Nephron progenitor cell (in vitro differentiated cells): ENCODE measurements at regions not wholly inside any gene's neighbourhood (a gene's known extent, or its start where the extent isn't known, plus 50 kb on each side); places are given as distances from the start of the nearest gene placed in this dataset.
"Not testable (repeated sequence)": the region's sequence is repeated elsewhere in the genome, so short reads cannot be mapped to it uniquely, and the experiment has no call there.

Source experiments
- DNase-seq: peaks from one replicate; pipeline ENCODE4 v3.0.0; 2021
- H3K27ac Mint-ChIP-seq: 2 replicates; pipeline ENCODE4 v1.8.0; 2021; ENCODE audit warnings: mild to moderate bottlenecking, moderate library complexity, mixed read lengths
- H3K27me3 Mint-ChIP-seq: 2 replicates; pipeline ENCODE4 v1.8.0; 2021; ENCODE audit warnings: mild to moderate bottlenecking, low read depth, mixed read lengths; ENCODE audit not compliant: poor library complexity
- H3K36me3 Mint-ChIP-seq: 2 replicates; pipeline ENCODE4 v1.8.0; 2021; ENCODE audit warnings: low read depth, mixed read lengths
- H3K4me1 Mint-ChIP-seq: 2 replicates; pipeline ENCODE4 v1.8.0; 2021; ENCODE audit warnings: mixed read lengths
- H3K4me3 Mint-ChIP-seq: 2 replicates; pipeline ENCODE4 v1.8.0; 2021; ENCODE audit warnings: mild to moderate bottlenecking, moderate library complexity, mixed read lengths
- H3K9me3 Mint-ChIP-seq: 2 replicates; pipeline ENCODE4 v1.8.0; 2021; ENCODE audit warnings: mild to moderate bottlenecking, moderate library complexity, mixed read lengths

- not testable (repeated sequence) for H3K27me3 Mint-ChIP-seq, H3K4me1 Mint-ChIP-seq, DNase-seq, H3K9me3 Mint-ChIP-seq, H3K27ac Mint-ChIP-seq, H3K4me3 Mint-ChIP-seq, H3K36me3 Mint-ChIP-seq
These were observed 151.8 kb downstream of the NPIPA7 start for GRCh38 chr16:16530744-16531143.

GRCh38 chr16:16535565-16535964, 156.6 kb downstream of the NPIPA7 start:
- H3K36me3 Mint-ChIP-seq, result not testable (repeated sequence)

GRCh38 chr16:16536151-16536550, 157.2 kb downstream of the NPIPA7 start:
- H3K9me3 Mint-ChIP-seq, H3K27me3 Mint-ChIP-seq, H3K27ac Mint-ChIP-seq, DNase-seq, H3K4me1 Mint-ChIP-seq, H3K36me3 Mint-ChIP-seq, H3K4me3 Mint-ChIP-seq: not testable (repeated sequence)

More at GRCh38 chr16:16535565-16535964, 156.6 kb downstream of the NPIPA7 start:
- H3K4me1 Mint-ChIP-seq, H3K27ac Mint-ChIP-seq, H3K9me3 Mint-ChIP-seq, H3K27me3 Mint-ChIP-seq, H3K4me3 Mint-ChIP-seq, DNase-seq: not testable (repeated sequence)

- not testable (repeated sequence) for H3K27ac Mint-ChIP-seq, H3K4me3 Mint-ChIP-seq, H3K4me1 Mint-ChIP-seq, H3K27me3 Mint-ChIP-seq, H3K36me3 Mint-ChIP-seq
- DNase-seq, result peak; percentile 6
- H3K9me3 Mint-ChIP-seq, result peaks cover 12% of the 10 kb centered on the region
These were observed 170.8 kb downstream of the NPIPA7 start for GRCh38 chr16:16549710-16550109.

GRCh38 chr16:16550824-16551223, 171.9 kb downstream of the NPIPA7 start:
- H3K27me3 Mint-ChIP-seq, H3K27ac Mint-ChIP-seq, DNase-seq, H3K4me1 Mint-ChIP-seq, H3K4me3 Mint-ChIP-seq, H3K36me3 Mint-ChIP-seq: not testable (repeated sequence)
- peaks cover 12% of the 10 kb centered on the region for H3K9me3 Mint-ChIP-seq

GRCh38 chr16:16552819-16553340, 173.9 kb downstream of the NPIPA7 start:
- H3K36me3 Mint-ChIP-seq, H3K9me3 Mint-ChIP-seq, H3K27ac Mint-ChIP-seq, H3K4me3 Mint-ChIP-seq, H3K4me1 Mint-ChIP-seq, H3K27me3 Mint-ChIP-seq, DNase-seq: not testable (repeated sequence)

- H3K4me1 Mint-ChIP-seq, result peaks cover 12% of the 10 kb centered on the region
- not testable (repeated sequence) for H3K36me3 Mint-ChIP-seq
These were observed 180.3 kb downstream of the NPIPA7 start for GRCh38 chr16:16559179-16559740.

GRCh38 chr16:16561532-16561931, 182.6 kb downstream of the NPIPA7 start:
- peaks cover 12% of the 10 kb centered on the region for H3K4me1 Mint-ChIP-seq
- not testable (repeated sequence) for H3K27ac Mint-ChIP-seq, DNase-seq, H3K9me3 Mint-ChIP-seq, H3K36me3 Mint-ChIP-seq, H3K4me3 Mint-ChIP-seq, H3K27me3 Mint-ChIP-seq

More at GRCh38 chr16:16559179-16559740, 180.3 kb downstream of the NPIPA7 start:
- H3K27me3 Mint-ChIP-seq, H3K27ac Mint-ChIP-seq, H3K4me3 Mint-ChIP-seq, H3K9me3 Mint-ChIP-seq, DNase-seq: not testable (repeated sequence)

GRCh38 chr16:16563962-16564361, 185.0 kb downstream of the NPIPA7 start:
- DNase-seq, H3K27ac Mint-ChIP-seq, H3K27me3 Mint-ChIP-seq, H3K4me3 Mint-ChIP-seq, H3K9me3 Mint-ChIP-seq, H3K36me3 Mint-ChIP-seq: not testable (repeated sequence)
- peaks cover 12% of the 10 kb centered on the region for H3K4me1 Mint-ChIP-seq

GRCh38 chr16:16565326-16565725, 186.4 kb downstream of the NPIPA7 start:
- DNase-seq, H3K4me3 Mint-ChIP-seq, H3K9me3 Mint-ChIP-seq, H3K36me3 Mint-ChIP-seq, H3K27ac Mint-ChIP-seq, H3K27me3 Mint-ChIP-seq: not testable (repeated sequence)
- H3K4me1 Mint-ChIP-seq, result peaks cover 12% of the 10 kb centered on the region

- DNase-seq, H3K4me3 Mint-ChIP-seq, H3K9me3 Mint-ChIP-seq, H3K27me3 Mint-ChIP-seq, H3K27ac Mint-ChIP-seq, H3K4me1 Mint-ChIP-seq, H3K36me3 Mint-ChIP-seq: not testable (repeated sequence)
These were observed 191.1 kb downstream of the NPIPA7 start for GRCh38 chr16:16570055-16570454.

- not testable (repeated sequence) for DNase-seq, H3K27me3 Mint-ChIP-seq, H3K9me3 Mint-ChIP-seq, H3K4me3 Mint-ChIP-seq, H3K4me1 Mint-ChIP-seq, H3K27ac Mint-ChIP-seq, H3K36me3 Mint-ChIP-seq
These were observed 191.9 kb downstream of the NPIPA7 start for GRCh38 chr16:16570874-16571273.

- not testable (repeated sequence) for H3K27me3 Mint-ChIP-seq, DNase-seq, H3K4me3 Mint-ChIP-seq, H3K9me3 Mint-ChIP-seq, H3K4me1 Mint-ChIP-seq, H3K36me3 Mint-ChIP-seq, H3K27ac Mint-ChIP-seq
These were observed 193.3 kb downstream of the NPIPA7 start for GRCh38 chr16:16572130-16572774.

GRCh38 chr16:16577062-16577461, 198.1 kb downstream of the NPIPA7 start:
- H3K27ac Mint-ChIP-seq, H3K36me3 Mint-ChIP-seq, H3K9me3 Mint-ChIP-seq, DNase-seq, H3K4me3 Mint-ChIP-seq, H3K27me3 Mint-ChIP-seq, H3K4me1 Mint-ChIP-seq: not testable (repeated sequence)
